ENCODE measurements at regions not wholly inside any gene's neighbourhood (a gene's known extent, or its start where the extent isn't known, plus 50 kb on each side); places are given as distances from the start of the nearest gene placed in this dataset.

- no peak for TF ChIP-seq E2F6 (IDR thresholded peaks at IDR 0.05)
- TF ChIP-seq SP4 (IDR thresholded peaks at IDR 0.05; ENCODE audit: low read length) = no peak
- no peak for TF ChIP-seq TCF12 (IDR thresholded peaks at IDR 0.05; ENCODE audit: low read depth, low read length)
- TF ChIP-seq, protein P1, sequence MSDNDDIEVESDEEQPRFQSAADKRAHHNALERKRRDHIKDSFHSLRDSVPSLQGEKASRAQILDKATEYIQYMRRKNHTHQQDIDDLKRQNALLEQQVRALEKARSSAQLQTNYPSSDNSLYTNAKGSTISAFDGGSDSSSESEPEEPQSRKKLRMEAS (IDR thresholded peaks at IDR 0.05) = no peak
- TF ChIP-seq RAD21 (IDR thresholded peaks at IDR 0.05 in 1 of 2, conservative IDR thresholded peaks at IDR 0.05 in 1 of 2; ENCODE audit: low read depth in 2 of 2, low read length in 2 of 2) = no peak
- no peak for TF ChIP-seq SIX5 (IDR thresholded peaks at IDR 0.05; ENCODE audit: low read depth, low read length)
- TF ChIP-seq SIN3A (conservative IDR thresholded peaks at IDR 0.05 in 1 of 2, IDR thresholded peaks at IDR 0.05 in 1 of 2; ENCODE audit: low read depth in 1 of 2, low read length in 2 of 2) = no peak
- no peak for TF ChIP-seq ASH2L (IDR thresholded peaks at IDR 0.05; ENCODE audit: low read length)
Measured at GRCh38 chr11:19437760-19438159, 197.0 kb upstream of the E2F8 start (continued).
